HG03521 (cell line): ENCODE measurements at regions not wholly inside any gene's neighbourhood (a gene's known extent, or its start where the extent isn't known, plus 50 kb on each side); places are given as distances from the start of the nearest gene placed in this dataset.
"Not testable (repeated sequence)": the region's sequence is repeated elsewhere in the genome, so short reads cannot be mapped to it uniquely, and the experiment has no call there.

Experiments used
- ATAC-seq: cut with Tn5 transposase; IDR thresholded peaks from one replicate; pipeline ENCODE4 v1.9.1; 2021; ENCODE audit warnings: mild to moderate bottlenecking, moderate library complexity; ENCODE audit not compliant: unreplicated experiment

DNA sequence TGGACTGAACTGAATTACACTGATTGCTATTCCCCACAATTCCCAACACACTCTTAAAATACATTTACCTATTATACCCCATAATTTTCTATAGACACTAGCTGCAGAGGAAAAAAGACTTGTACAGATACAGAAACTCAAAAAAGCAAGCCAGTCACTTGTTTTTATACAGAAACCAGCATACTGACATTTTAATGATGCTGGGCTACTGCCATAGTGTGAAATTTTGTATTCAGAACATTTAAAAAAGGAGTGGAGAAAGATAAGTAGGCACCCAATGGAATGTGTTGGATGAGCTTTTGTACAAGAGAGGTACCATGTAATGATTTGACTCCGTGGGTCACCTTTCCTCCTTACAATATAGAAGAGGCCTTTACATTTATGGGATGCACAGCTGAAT lies 740.1 kb downstream of the PLCL1 start:
- no peak for ATAC-seq

DNA sequence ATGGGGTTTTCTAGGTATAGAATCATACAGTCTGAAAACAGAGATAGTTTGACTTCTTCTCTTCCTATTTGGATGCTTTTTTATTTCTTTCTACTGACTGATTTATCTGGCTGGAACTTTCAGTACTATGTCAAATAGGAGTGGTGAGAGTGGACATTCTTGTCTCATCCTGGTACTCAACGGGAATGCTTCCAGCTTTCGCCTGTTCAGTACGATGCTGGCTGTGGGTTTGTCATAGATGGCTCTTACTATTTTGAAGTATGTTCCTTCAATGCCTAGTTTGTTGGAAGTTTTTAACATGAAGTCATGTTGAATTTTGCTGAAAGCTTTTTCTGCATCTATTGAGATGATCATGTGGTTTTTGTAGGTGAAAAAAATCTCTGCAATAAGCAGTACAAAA lies 730.4 kb downstream of the PLCL1 start:
- no peak for ATAC-seq

DNA sequence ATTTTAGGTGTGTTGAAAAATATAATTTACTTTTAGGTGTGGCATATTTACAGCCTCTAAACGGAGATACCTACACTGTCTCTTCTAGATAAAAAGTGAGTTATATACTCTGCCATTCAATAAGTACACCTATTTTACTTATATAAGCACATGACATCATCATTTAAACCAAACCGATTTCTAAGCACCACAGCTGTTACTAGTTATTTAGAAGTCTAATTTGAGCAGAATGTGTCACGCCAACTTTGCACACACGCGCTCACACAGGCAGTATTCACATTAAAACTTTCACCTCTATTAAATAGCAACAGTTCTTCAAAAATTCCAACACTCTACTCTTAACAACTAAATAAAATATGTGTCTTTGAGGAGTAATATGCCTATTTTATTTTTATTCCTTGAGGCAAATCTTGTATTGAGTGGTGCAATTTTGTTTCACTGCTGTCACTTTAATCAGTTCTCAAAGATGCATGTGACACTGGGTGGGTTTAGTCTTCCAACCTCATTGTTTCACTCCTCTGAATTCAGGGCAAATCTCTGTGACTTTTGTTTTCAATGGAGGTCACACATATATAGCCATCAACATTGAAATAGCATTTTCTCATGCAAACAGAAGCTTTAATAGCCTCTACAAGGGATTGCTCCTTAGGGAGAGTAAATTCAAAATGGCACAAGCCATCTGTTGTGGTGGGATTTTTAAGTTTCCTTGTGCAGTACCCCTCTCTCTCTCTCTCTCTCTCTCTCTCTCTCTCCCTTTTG lies 721.0 kb downstream of the PLCL1 start:
- no peak for ATAC-seq

DNA sequence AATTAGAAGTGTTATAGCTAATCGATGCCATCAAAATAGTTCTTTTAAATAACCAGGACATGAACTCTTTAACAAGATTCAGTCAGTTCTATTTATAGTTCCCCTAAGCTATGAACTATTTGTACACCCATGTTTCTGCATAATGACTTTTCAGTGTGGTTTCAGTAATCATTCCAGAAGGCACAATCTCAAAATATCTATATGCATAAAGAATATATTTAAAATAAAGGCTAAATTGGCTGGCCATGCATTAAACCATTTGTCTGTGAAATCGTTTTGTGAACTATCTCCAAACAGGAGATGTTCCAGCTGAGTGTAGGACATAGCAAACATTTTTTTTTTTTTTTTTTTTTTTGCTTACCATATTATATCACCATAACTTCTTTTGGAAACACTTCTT lies 719.3 kb downstream of the PLCL1 start:
- ATAC-seq, result no peak

DNA sequence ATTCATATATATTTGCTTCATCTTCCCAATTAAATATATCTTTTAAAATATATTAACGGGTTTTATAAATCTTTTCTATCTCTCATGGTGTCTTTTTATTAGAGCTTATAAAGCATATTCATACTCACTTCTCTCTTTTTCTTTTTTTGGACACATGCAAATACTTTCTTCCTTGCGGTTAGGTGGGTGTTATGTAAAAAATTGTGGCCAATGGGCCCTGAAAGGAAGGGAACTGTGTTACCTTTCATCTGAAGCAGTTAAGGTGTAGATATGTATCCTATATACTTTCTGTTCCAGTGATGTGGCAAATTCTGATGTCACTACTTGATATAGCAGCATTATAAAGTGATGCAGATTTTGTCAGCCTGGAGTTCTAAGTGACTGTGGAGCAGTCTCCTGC lies 714.5 kb downstream of the PLCL1 start:
- ATAC-seq, result no peak

DNA sequence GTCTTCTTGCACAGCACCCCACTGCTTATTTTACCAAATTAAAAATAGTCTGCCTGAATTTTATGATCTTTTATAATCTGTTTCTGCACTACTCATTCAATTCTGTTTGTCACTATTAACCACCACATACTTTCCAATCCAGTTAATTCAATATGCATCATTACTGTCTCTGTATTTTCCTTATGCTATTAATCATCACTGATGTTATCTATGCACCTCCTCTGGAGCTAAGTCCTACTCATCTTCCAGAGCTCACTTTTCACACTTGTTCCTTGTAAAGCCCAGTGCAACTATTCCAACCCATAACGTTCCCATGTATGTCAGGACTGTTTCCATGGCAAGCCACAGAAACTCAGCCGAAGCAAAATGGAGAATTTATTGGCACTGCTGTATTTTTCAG lies 713.6 kb downstream of the PLCL1 start:
- no peak for ATAC-seq

DNA sequence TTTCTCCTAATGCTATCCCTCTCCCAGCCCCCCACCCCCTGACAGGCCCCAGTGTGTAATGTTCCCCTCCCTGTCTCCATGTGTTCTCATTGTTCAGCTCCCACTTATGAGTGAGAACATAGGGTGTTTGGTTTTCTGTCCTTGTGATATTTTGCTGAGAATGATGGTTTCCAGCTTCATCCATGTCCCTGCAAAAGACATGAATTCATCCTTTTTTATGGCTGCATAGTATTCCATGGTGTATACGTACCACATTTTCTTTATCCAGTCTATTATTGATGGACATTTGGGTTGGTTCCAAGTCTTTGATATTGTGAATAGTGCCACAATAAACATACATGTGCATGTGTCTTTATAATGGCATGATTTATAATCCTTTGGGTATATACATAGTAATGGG lies 704.2 kb downstream of the PLCL1 start:
- not testable (repeated sequence) for ATAC-seq

DNA sequence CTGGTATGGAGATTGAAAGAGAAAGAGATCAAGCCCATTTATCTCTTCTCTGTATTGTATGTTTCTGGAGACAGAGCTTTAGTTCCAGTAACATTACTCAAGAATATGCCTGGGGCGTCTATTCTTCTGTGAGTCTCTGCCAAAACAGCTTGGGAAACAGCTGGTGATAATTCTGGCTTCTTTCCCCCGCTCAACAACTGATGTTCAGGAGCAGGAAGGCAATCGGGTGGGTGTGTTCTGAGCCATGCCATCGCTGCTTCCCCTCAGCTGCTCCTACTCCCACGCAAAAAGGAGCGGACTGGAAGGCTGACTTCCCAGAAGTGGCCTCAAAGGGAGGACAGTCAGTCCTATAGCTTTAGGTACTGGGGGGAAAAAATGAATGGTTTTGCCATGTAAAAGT lies 695.1 kb downstream of the PLCL1 start:
- no peak for ATAC-seq

DNA sequence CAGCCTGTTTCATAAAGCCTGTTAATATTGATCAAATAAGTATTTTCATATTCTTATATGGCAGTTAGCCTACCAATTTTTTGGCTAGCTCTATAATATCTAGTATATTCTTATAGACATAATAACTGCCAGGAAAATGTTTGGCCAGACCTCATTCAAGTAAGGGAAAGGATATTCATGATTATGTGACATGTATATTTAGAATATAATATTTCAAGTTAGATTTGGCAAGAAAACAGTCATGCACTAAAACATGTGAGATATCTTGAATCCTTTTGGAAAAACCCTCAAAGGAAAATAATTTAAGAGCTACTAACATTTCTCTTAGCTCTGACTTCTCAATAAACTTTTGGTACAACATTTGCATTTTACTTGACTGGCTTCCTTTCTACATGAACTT lies 694.1 kb downstream of the PLCL1 start:
- ATAC-seq, result no peak

DNA sequence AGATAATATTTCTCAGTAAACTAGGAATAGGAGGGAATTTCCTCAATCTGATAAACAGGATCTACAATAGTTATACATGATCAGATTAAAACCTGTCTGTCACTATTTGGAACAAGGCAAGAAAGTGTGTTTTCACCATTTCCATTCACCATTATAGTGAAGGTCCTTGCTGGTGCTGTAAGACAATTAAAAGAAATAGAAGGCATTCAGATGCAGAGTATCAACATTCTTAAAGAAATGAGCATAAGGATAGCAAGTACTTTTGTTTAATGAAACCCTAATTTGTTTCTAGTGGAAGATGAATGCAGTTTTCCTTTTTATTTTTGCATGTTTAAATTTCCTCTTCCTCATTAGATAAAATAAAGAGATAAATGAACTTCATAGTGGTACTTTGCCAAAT lies 693.7 kb downstream of the PLCL1 start:
- no peak for ATAC-seq

DNA sequence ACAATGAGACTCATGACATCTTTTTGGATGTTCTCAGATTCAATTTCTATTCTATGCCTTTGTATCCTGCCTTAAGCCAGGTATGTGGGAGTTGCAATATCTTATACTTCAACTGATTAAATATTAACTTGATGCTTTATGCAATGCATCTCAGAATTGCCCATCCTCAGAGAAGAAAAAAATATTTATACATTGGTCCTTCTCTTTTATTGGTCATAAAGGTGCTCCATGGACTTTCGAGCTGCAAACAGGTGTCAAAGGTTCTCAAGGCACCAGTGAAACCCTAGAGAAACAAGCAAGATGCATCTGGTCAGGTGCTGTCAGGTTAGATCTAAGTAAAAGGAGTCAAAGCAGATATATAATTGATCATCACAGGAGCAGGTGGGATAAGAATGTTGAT lies 690.5 kb downstream of the PLCL1 start:
- ATAC-seq, result no peak

DNA sequence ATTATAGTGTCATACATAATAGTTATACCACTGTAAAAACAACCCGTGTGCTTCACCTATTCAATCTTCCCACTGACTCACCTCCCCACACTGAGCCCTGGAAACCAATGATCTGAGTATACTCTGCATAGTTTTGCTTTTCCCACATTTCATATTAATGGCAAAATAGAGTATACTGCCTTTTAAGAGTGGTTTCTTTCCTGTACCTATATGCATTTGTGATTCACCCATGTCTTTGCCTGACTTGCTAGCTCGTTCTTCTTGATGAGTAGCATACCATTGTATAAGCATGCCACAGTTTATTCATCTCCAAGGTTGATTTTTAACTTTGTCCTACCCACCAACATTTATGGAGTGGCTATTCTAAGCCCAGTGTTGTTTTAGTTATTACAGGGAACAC lies 686.4 kb downstream of the PLCL1 start:
- no peak for ATAC-seq

DNA sequence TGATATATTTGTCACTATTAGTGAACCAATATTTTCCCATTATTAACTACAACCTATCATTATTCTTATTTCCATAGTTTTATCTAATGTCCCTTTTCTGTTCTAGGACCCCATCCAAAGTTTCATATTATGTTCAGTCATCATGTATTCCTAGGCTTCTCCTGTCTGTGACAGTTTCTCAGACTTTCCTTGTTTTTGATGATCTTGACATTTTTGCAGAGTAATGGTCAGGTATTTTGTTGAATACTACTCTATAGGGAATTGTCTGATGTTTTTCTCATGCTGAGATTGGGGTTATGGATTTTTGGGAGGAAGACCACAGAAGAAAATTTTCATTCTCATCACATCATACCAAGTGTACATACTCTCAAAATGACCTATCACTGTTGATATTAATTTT lies 684.6 kb downstream of the PLCL1 start:
- no peak for ATAC-seq

DNA sequence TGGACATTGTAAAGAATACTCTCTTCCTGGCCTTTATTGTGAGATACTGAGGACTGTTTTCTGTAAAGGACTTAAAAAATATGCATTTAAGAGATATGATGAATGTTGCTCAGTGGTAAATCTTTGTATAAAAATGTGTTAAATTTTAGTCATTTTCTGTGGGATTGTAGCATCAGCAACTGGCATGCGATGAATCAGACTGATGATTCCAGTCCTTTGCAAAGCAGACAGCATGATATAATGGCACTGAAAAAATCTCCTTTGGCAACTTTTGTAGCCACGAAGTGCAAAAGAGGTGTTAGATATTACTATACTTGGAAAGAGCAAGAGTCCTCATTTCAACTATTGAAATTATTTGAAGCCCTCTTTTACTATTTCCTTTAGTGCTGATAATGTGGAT lies 678.7 kb downstream of the PLCL1 start:
- no peak for ATAC-seq

DNA sequence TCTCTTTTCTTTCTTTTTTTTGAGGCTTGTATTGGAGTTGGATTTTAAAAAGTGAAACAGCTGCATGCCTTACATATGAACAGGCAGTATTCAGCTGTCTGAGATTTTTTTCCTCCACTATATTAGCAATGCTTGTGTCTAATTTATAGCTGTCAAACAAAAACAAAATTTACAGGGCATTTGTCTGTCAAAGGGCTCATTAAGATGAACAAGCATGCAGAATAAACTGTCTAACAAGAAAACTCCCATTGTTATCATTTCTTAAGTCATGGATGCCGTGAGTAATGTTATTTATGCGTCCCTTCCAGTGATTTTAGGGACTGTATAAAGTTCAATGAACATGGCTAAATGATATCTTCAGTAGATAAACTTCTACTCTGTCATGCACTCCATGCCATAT lies 674.7 kb downstream of the PLCL1 start:
- no peak for ATAC-seq

DNA sequence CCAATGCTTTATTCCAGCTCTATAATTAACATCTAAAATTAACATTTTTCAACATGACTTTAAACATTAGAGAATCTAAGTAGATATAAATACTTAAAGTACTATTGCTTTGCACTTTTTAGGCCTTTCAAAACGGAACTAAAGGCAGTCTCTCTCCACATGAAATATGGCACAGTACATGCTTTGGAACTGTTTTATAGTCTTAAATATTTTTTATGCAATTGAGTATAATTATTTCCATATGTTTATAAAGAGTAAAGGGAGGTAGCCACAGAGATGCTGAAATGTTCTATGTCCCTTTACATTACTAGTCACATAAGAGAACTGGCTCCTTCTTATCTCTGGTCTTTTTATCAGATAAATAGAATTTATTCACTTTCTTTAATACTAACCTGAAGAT lies 674.0 kb downstream of the PLCL1 start:
- ATAC-seq, result no peak

DNA sequence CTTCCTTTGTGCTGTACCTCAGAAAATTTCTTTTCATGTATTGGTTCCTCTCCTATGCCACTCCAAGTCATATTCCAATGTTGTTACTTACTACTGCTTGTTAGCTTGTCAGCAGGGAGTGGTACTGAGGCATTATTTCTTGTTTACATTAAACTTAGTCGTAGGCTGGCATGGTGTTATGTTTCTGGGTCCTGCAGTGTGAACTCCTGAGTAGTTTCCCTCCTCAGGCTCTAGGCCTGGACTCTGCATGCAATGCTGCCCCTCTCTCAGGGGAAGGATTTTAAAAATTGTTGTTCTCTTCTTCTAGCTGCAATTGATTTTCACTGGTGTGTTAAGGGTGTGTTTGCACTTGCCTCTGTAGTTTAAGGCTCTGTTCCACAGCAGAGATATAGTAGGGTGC lies 671.6 kb downstream of the PLCL1 start:
- no peak for ATAC-seq

DNA sequence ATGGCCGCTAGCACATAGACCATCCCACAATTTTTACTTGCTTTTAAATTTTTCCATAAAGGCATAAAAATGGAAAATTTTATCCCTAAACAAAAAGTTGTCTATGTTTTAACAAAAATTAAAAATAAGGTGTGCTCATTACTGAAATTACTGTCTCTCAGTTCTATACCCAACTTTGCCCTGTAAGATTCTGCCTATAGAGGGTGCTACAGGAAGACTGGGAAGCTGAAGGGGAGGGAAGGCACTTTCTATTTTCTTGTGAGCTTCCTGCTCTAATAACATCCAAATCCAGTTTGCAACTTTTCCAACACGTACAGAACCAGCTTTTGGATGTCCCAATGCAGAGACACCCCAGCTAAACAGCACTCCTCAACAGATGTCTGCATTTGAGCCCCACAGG lies 666.9 kb downstream of the PLCL1 start:
- no peak for ATAC-seq

DNA sequence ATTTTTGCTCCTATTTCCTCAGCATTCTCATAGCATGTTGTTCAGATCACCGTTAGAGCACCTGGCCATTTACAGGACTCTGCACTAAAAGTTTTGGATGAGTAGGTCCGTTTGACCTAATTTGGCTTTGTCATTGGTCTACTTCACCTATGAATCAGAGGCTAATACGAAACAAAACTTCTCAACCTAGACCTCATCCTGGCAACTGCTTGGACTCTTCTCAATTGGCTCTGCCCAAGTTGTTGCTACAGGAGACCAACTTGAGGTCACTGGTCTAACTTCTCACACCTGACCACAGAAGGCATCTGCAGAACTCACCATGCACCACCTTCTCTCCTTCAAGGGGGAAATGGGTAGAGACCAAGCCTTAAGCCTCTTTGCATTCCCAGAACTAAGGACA lies 663.7 kb downstream of the PLCL1 start:
- ATAC-seq, result no peak

DNA sequence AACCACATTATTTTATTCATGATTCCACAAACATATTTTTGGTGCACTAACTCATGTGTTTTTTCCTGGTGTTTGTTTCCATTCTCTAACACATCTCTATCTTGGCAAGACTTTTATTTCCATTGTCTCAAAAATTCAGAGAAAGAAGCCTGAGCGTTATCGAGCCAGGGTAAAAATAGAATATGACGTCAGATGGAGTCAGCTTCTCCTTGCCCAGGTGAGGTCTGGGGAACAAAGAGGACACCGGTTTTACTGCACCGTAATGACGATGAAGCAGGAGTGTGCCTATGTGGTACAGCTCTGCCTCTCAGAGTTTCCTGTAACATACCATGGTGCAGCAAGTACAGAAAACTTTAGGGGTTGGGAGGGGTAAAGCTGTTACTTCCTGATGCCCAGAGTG lies 661.6 kb downstream of the PLCL1 start:
- ATAC-seq, result no peak

DNA sequence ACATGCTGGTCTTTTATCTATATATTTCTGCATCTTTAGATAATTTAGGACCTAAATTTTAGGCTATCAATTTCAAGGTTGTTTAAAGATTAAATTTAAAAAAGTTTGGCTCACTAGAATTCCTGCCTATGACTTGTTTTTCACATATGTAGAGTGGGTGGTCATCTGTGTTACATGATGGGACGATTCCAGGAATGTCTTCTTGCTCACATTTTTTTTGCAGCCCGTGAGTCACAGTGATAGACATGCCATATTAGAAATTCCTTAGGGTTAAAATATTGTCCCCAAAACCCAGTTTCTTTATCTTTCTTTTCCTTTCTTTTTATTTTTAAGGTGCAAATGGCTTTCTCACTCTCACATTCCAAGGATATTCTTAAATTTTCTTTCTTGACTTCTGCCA lies 652.0 kb downstream of the PLCL1 start:
- ATAC-seq, result no peak

DNA sequence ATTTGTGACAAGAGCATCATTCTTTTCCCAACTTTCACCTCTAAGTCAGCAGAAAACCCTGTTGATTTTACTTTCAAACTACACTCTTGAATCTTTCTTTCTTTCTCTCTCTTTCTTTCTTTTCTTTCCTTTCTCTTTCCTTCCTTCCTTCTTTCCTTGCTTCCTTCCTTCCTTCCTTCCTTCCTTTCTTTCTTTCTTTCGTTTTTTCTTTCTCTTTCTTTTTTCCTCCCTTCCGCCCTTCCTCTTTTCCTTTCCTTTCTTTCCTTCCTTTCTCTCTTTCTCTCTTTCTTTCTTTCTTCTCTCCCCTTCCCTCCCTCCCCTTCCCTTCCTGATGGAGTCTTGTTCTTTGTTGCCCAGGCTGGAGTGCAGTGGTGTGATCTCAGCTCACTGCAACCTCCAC lies 649.5 kb downstream of the PLCL1 start:
- no peak for ATAC-seq

DNA sequence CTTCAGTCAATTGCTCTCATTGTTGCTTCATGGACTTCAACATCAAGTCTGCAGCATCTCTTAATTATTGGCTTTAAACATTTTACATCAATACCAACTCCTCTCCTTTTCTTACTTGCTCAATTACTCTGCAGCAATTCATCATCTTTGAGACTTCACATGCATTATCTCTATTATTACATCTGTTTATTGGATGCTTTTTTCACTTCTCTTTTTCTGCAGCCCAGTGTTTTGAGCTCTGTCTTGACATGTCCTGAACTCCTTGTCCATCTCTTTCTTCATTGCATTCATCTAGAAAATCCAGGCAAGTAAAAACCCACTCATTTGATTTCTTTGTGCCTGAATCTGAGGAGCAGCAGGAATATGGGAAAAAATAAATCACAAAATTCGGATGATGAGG lies 647.9 kb downstream of the PLCL1 start:
- ATAC-seq, result no peak
